Posterior vena cava (tissue), 2 donors: ENCODE measurements at regions not wholly inside any gene's neighbourhood (a gene's known extent, or its start where the extent isn't known, plus 50 kb on each side); places are given as distances from the start of the nearest gene placed in this dataset.
"Not testable (repeated sequence)": the region's sequence is repeated elsewhere in the genome, so short reads cannot be mapped to it uniquely, and the experiment has no call there.

Experiments used
- DNase-seq: peaks from one replicate; pipeline ENCODE4 v3.0.0-alpha.2; 2020; ENCODE audit warnings: low spot score
- intact Hi-C, 2 donors: fragments of 100-400 bp; cut with DNase I; formaldehyde crosslinking; loops; one replicate each; pipeline versions ENCODE4 v1.14.1 to v1.14.2; 2022 to 2023
- donor health status: DM: yes; HTN: yes; CAD: no.
- donor health status: DM: yes; HTN: yes; CAD: no.

DNA sequence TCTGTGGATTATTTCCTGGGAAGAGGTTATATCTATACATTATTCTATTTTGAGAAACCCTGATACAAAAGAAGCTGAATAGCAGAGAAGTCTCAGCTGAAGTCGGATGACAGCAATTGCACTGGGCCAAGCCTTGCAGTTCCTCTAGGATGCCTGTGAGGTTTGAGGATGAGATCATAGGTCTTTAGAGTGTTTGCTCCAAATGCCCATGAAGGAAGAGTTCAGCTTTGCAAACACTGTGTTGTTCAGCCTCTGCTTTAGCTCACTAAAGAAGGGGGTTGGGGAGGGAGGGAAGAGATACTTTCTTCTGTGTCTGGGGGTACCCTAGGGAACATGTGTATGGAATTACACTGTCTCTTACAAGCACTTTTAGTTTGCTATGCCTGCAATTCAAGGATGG is 282.5 kb upstream of the NRP1 start:
- intact Hi-C loops, result no loop called here
- no peak for DNase-seq

DNA sequence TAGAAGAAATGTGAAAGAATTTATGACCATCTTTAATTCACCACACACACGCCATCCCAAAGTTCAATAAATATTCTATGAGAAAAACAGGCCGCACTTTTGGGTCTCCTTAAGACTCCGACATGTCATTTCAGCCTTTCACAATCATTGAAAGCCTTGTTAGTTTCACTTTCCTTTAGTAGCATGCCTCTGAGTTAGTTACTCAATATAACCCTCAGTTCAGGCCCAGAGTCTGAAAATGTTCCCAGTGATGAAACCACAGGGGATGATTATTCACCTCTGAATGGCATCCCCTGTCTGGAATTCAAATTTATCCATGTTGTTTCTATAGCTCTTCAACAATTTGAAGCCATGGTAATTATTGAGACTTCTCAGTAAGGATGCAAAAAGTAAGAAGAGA is 278.1 kb upstream of the NRP1 start:
- intact Hi-C loops, result loop anchor here in 1 of 2 donors (5.0 kb wide), 1 partner anchor 850 kb away; no protein-coding TSS in a partner anchor
- no peak for DNase-seq

DNA sequence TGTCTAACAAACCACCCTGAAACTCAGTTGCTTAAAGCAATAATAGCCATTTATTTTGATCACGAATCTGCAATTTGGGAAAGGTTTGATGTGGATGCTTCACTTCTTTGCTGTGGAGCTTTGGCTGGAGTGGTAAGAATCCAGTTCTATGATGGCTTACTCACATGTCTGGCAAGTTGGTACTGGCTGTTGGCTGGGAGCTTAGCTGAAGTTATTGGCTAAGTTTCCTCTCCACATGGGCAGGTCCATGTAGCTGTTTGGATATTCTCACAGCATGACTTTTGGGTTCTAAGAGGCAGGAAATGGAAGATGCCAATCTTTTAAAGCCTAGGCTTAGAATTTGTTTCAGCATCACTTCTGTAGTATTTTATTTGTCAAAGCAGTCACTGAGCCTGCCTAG is 277.6 kb upstream of the NRP1 start:
- intact Hi-C loops, result loop anchor here in 1 of 2 donors (5.0 kb wide), 1 partner anchor 850 kb away; no protein-coding TSS in a partner anchor
- no peak for DNase-seq

DNA sequence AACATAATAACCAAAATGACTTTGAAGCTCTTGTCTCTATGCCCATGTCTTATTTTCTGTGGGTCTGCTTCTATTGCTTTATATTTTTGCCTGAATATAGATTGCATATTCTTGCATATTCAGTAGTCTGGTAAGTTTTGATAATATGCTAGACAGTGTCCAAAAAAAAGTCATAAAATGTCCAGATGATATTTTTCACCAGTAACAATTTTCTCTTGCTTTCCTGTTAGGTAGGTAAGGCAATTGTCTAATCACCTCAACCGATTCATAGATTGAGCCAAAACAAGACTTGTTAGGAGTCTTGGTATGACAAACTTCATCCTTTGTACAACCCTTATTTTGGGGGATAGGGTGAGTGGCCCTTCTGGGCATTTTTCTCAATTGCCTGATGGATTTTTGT is 277.0 kb upstream of the NRP1 start:
- intact Hi-C loops, result loop anchor here in 1 of 2 donors (5.0 kb wide), 1 partner anchor 851 kb away; no protein-coding TSS in a partner anchor
- DNase-seq, result no peak

DNA sequence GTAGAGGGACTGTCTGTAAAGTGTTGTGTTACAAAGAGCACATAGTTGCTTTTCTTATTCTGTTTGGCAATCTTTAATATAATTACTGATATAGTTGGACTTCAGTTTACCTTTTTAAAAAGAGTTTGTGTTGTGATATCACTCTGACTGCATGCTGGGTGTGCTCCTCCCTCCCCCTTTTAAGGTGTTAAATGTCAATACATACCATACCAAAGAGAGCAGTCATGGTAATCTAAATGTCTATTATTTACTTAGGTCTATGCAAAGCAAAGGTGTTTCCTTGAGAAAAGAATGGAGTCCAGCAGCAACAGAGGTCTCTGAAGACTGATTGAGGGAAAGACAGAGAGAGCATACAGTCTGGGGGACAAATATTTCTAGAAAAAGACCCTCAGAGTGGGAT is 275.1 kb upstream of the NRP1 start:
- no peak for DNase-seq
- intact Hi-C loops, result no loop called here

DNA sequence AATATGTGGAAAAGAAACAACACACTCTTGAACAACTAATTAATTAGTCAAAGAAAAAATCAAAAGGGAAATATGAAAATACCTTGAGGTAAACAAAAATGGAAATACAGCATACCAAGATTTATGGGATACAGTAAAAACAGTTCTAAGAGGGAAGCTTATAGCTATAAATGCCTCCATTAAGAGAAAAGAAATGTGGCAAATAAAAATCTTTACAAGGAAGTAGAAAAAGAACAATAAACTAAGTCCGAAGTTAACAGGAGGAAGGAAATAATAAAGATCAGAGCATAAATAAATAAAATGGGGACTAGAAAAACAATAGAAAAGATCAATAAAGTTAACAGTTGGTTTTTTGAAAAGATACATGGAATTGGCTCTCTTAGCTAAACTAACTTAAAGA is 267.8 kb upstream of the NRP1 start:
- no peak for DNase-seq
- intact Hi-C loops, result no loop called here

DNA sequence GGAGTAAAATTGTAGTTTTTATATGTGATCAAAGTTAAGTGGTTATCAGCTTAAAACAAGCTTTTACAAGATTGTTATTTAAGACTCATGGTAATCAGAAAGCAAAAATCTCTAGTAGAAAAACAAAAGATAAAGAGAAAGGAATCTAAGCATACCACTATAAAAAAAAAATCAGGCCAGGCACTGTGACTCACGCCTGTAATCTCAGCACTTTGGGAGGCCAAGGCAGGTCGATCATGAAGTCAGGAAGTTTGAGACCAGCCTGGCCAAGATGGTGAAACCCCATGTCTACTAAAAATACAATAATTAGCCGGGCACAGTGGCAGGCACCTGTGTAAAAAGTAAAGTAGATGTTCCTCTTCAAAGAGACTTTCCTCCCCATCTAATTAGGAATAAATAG is 265.9 kb upstream of the NRP1 start:
- intact Hi-C loops, result no loop called here
- DNase-seq, result no peak

DNA sequence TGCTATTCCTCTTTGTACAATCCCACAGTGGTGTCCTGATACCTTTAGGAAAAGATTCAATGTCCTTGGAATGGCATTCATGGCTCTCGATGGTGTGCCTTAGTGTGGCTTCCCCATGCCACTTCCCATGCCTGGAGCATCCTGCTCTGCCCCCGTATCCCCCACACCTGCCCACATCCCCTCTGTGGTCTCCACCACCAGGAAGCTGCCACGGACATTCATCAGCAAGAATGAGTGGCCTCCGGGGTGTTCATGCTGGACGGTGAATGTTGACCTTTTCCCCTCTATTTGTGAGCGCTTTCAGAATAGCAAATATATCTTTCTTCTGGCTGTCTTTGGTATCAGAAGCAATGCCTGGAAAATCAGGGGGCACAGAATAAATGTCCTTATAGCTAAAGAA is 262.0 kb upstream of the NRP1 start:
- no peak for DNase-seq
- intact Hi-C loops, result no loop called here

DNA sequence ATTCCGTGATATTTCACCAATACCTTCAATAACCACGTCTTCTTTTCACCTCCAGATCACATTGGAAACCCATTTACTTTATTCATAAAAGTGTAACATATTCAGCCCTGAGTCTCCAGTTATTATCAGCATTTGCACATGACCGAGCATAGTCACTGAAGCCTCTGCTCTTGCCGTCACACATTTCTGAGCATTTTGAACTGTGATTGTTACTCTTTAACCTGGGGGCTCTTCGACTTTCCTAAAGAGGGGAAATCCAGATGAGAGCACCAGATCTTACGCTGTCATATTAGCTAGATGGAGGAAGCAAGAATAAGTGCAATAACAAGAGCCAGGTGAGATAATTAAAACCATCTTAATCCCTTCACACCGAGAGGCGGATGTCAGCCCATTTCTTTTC is 260.0 kb upstream of the NRP1 start:
- no peak for DNase-seq
- intact Hi-C loops, result no loop called here

DNA sequence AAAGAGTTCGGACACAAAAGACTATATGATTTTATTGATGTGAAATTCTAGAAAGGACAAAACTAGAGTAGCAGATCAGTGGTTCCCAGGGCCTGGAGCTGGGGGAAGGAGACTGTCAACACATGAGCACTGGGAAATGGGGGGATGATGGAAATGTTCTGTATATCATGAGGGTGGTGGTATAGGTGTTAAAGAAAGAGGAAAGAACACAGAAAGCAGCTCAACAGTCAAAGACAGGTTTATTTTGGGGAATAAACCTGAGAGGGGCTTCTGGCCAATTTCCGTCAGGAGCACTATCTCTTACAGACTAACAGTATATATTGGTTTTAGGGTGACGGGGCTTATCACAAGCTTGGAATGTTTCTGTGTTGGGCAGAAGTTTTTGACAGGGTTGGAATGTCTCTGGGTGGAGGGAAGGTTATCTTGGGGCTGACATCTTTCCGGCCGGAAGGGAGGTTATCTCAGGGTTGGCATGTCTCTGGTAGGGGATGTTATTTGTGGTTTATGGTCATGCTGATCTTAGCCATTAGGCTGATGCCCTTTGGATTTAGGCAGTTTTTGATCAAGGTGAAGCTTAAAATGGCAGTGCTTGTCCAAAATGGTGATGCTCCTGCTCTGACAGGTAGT is 254.6 kb upstream of the NRP1 start:
- no peak for DNase-seq
- intact Hi-C loops, result no loop called here

DNA sequence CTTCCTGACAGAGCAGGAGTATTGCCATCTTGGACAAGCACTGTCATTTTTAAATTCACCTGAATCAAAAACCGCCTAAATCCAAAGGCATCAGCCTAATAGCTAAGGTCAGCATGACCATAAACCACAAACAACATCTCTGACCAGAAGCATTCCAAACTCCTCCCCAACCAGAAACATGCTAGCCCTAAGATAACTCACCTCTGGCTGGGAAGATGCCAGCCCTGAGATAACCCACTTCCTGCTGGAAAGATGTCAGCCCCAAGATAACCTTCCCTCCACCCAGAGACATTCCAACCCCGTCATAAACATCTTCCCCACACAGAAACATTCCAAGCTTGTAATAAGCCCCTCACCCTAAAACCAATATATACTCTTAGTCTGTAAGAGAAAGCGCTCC is 250.1 kb upstream of the NRP1 start:
- intact Hi-C loops, DNase-seq: not testable (repeated sequence)

DNA sequence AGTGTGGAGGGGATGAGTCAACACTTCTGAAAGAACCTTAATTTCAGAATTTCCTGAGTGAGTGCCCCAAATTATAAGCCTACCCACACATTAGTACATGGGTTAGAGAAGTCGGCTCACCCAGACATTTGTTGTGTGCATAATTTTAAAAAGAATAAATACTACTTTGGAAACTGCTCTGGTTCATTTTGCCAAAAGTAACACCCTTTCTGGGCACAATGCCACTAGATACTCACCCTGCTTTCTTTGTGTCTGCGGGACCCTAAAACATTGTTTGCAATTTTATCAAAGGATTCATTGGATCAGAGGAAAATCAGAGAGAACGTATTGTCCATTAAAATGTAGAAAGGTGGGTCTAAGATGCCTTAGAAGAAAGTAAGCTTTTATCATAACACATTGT is 245.5 kb upstream of the NRP1 start:
- DNase-seq, result no peak
- intact Hi-C loops, result loop anchor here in 1 of 2 donors (5.0 kb wide), 1 partner anchor 777 kb away; no protein-coding TSS in a partner anchor

DNA sequence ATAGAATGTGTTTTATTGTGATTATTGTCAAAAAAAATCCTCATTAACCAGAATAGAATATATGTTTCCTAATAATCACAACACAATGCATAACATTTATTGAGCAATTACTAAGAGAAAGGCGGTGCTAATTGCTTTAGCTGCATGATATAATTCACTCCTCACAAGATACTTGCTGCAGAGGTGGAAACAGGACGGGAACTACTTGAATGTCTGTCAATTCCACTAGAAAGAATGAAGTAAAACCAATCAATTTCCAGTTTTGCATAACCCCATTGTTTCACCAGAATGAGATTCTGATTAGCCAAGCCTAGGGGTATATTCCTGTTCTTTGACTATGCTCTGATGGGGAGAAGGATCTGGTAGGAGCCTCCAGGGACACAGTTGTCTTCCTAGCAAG is 239.1 kb upstream of the NRP1 start:
- DNase-seq, result no peak
- intact Hi-C loops, result no loop called here

DNA sequence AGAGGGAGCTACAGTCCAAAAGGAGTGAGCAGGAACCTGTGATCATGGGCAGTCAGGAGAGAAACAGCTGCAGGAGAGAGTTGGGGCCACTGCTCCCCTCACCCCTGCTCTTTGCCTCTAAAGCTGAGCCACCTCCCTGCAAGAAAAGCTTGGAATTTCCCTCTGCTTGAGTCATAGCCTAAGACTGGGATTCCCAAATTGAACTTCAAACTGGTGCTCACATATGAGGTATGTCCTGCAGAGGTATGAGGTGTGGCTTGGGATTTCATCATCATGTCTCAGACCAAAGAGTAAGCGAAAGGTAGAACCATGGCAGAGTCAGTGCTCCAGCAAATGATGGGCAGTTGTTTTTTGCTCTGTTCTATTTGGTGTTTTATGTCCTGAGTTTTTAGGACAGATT is 237.1 kb upstream of the NRP1 start:
- intact Hi-C loops, result no loop called here
- no peak for DNase-seq

DNA sequence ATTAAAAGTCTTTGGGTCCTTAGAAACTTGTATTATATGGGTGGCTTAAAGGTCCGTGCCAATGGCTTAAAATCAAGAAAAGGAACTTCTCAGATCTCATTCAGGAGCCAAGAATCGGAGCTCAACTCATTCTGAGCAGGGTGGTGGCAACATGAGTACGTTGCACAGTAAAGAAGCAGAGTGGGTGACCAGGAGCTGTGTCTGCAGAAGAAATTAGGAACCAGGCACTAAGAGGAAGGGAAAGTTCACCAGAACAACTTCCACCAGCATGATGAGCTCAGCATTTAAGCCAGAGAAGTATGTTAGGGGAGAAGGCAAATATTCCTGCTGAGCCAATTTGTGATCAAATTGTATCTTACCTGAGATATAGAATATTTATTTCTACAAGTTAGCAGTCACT is 236.0 kb upstream of the NRP1 start:
- intact Hi-C loops, result no loop called here
- no peak for DNase-seq

DNA sequence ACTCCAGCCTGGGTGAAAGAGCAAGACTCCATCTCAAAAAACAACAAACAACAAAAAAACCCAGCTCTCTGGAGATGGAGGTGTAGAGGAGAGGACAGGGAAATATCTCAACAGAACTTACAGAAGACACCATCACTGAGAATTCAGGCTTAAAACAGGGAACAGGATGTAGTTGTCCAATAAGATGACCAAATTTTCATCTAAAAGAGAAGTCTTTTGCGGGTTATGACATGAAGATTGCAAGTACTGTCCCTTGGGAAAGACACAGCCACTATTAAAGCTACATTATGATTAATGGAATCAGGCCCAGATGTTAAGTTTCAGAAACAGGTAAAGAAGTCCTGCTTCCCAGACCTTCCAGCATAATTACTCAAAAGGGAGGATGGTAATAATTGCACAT is 235.2 kb upstream of the NRP1 start:
- no peak for DNase-seq
- intact Hi-C loops, result no loop called here

DNA sequence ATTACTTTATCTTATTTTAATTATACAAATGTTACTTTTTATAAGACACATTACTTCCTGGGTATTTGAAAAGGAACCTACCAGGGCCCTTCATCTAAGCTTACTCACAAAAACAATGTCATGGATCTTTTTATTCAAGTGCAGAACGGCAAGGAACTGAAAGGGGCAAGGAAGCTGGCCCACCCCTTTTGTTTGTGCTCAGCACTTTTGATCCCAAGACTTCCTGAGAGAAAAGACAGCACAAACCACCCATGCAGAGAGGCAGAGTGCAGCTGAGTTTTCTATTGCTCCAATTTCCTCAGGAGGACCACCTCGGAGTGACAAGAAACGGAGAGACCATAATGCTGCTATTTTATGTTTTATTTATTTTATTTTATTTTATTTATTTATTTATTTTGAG is 232.0 kb upstream of the NRP1 start:
- intact Hi-C loops, result no loop called here
- DNase-seq, result no peak

DNA sequence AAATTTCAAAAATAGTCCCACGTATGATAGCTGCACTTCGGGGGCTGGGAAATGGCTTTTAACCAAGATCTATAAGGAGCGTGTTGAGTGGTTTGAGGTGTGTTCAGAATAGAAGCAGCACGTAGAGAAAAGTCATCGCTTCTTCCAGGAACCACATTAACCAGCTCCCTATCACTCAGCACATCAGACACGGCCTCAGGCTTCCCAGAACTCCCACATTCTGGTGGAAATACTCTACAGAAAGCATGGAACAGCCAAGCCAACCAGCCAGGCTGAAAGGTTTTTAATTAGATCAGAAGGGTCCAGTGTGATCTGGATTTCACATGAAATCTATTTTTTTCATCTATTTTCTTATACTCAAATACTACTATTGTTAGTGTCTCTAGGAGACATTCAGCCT is 231.5 kb upstream of the NRP1 start:
- intact Hi-C loops, result no loop called here
- DNase-seq, result no peak

DNA sequence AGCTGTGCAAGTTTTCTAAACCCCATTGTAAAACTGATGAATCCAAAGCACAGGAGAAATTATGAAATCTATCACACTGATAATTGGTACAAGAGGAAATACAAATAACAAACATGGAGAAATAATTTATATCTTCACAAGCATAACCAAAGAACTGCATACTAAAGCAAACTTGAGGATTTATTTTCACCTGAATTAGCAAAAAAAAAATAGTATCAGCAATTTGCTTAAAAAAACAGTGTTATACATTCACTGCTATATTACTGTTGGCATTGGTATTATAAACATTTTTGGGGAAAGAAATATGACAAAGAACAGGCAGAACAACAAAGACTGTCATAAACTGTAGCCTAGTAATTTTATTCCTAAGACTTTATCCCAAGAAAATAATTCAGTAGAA is 230.8 kb upstream of the NRP1 start:
- intact Hi-C loops, result no loop called here
- DNase-seq, result no peak

DNA sequence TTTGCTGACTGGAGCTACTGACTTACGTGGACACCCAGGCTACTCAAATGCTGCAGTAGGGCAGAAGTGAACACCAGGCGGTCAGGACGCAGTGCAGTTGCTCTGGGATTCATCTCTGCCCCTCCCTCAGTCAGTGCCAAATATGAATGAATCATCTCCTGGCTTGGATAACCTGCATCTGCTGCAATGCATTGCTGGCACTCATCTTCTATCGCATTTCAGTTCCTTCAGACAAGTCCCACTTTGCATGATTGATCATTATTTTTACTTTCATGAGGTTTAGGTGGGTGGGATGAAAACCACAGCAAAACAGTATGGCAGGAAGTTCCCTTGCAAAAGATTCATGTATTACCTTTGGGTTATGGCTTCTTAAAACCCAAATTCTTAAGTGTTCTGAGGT is 224.6 kb upstream of the NRP1 start:
- intact Hi-C loops, result no loop called here
- no peak for DNase-seq

DNA sequence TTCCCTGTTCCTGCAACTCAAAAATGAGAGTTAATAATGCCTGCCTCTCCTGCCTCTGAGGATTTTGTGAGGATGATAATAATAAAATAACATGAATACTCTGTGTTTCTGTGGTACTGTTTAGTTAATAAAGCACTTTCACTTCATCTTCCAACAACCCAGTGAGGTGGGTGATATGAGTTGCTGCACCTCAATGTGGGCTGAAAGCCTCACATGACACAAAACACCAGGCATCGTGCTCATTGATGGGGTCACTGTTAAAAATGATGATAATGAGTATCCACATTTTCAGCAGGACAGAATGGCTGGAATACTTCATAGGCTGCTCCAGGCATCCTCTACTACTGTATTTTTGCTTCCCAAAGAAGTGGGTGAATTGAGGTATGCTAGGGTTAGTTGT is 222.8 kb upstream of the NRP1 start:
- no peak for DNase-seq
- intact Hi-C loops, result no loop called here

DNA sequence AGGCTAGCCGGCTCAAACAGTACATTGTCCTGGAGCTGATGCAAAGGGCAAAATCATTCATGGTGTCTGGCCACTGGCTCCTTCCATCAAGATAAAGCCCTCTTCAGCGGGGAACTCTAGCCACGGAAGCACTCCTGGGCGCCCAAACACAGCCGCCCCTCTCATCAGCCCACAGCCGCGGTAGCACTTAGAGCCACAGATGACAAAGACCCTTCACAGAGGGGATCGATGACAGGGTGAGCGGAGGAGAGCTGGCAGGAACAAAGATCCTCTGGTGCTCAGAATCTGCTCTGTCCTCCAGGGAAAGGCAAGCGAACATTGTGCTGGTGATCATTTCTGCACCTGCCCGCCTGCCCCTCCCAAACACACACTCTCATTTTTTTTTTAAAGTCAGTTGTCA is 222.2 kb upstream of the NRP1 start:
- intact Hi-C loops, result no loop called here
- DNase-seq, result no peak
